SU-DHL-6 (cell line): ENCODE measurements at regions not wholly inside any gene's neighbourhood (a gene's known extent, or its start where the extent isn't known, plus 50 kb on each side); places are given as distances from the start of the nearest gene placed in this dataset.

Experiments used
- H2AFZ ChIP-seq: fragments of 200-600 bp; sonication (generic); 2 replicates; pipeline ENCODE4 v1.6.1; 2014; ENCODE audit warnings: low read depth, mild to moderate bottlenecking, moderate library complexity, mixed read lengths, antibody characterized with exemption, low read length; ENCODE audit not compliant: severe bottlenecking
- H3F3A ChIP-seq: fragments of 200-600 bp; shearing (Covaris generic); 2 replicates; pipeline ENCODE4 v1.6.0; 2016; ENCODE audit warnings: antibody characterized with exemption, mild to moderate bottlenecking; ENCODE audit not compliant: insufficient read depth
- H3K27ac ChIP-seq: fragments of 200-600 bp; sonication (generic); 2 replicates; pipeline ENCODE4 v1.5.1; 2016; ENCODE audit warnings: low read depth, mild to moderate bottlenecking, low read length, moderate library complexity, mixed read lengths
- H3K27me3 ChIP-seq: fragments of 200-600 bp; sonication (generic), shearing (Covaris generic); 2 replicates; pipeline ENCODE4 v1.6.0; 2014; ENCODE audit warnings: mild to moderate bottlenecking, low read length
- H3K36me3 ChIP-seq: fragments of 200-600 bp; sonication (generic); 2 replicates; pipeline ENCODE4 v1.6.1; 2014; ENCODE audit warnings: mild to moderate bottlenecking, low read length, mixed read lengths
- H3K4me2 ChIP-seq: fragments of 300-600, 200-600 bp; shearing (Covaris generic), sonication (generic); 2 replicates; pipeline ENCODE4 v1.6.0; 2014; ENCODE audit warnings: low read length, low read depth, mild to moderate bottlenecking; ENCODE audit not compliant: poor library complexity, severe bottlenecking
- H3K4me3 ChIP-seq: fragments of 200-600 bp; sonication (generic); 2 replicates; pipeline ENCODE4 v1.5.1; 2014; ENCODE audit warnings: antibody characterized with exemption, low read length, mild to moderate bottlenecking, mixed read lengths; ENCODE audit not compliant: insufficient read depth, poor library complexity, severe bottlenecking
- H3K79me2 ChIP-seq: fragments of 200-600 bp; sonication (generic); 2 replicates; pipeline ENCODE4 v1.6.1; 2014; ENCODE audit warnings: mild to moderate bottlenecking, low read length, moderate library complexity; ENCODE audit not compliant: insufficient read depth
- H3K9ac ChIP-seq: fragments of 200-600 bp; sonication (generic); 2 replicates; pipeline ENCODE4 v1.7.0; 2014; ENCODE audit warnings: mild to moderate bottlenecking, low read length
- H3K9me2 ChIP-seq: fragments of 200-600 bp; sonication (generic); replicated peaks from 2 replicates; pipeline ENCODE4 v1.6.1; 2014; ENCODE audit warnings: low read length; ENCODE audit not compliant: insufficient read depth
- H3K9me3 ChIP-seq: fragments of 200-600 bp; sonication (generic); 2 replicates; pipeline ENCODE4 v1.6.1; 2014; ENCODE audit warnings: low read length, mixed read lengths; ENCODE audit not compliant: insufficient read depth
- H4K20me1 ChIP-seq: fragments of 200-600 bp; sonication (generic); 2 replicates; pipeline ENCODE4 v1.6.1; 2014; ENCODE audit warnings: low read depth, mild to moderate bottlenecking, antibody characterized with exemption, low read length, moderate library complexity, mixed read lengths
- CTCF ChIP-seq: fragments of 200-600 bp; sonication (generic); IDR thresholded peaks from one replicate; pipeline ENCODE4 v1.5.1; 2017; ENCODE audit warnings: antibody characterized with exemption, mild to moderate bottlenecking, low read length, moderate library complexity; ENCODE audit not compliant: insufficient read depth, poor library complexity, severe bottlenecking
- EZH2phosphoT487 ChIP-seq: fragments of 200-600 bp; sonication (generic), shearing (Covaris generic); conservative IDR thresholded peaks from 2 replicates; pipeline ENCODE4 v1.6.1; 2018; ENCODE audit warnings: mild to moderate bottlenecking, antibody characterized with exemption, low read length, moderate library complexity, mixed read lengths

DNA sequence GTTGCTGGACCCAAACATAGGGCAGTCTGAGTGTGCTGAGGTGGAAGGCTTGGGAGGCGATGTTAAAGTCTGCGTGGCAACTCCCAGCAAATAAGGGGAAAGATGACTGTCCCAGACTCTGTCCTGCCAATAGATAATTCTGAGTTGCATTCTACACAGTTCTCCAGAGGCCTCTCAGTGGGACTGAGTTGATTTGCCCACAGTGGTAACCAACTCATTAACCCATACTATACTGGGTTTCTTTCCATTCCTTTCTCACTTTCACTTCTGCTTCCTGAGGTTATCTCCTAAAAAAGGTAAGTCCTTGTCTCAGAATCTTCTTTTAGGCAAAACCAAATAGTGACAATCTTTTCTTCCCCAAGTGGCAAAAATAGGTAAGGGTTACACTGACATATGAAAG, 549.9 kb upstream of the DPPA4 start:
- Histone ChIP-seq H4K20me1 (no peaks in the 10 kb centered on the region), H3K4me2 (no peak overlapping the region), H3K79me2 (no peaks in the 10 kb centered on the region), H3F3A (no peaks in the 10 kb centered on the region), H3K9me3 (no peaks in the 10 kb centered on the region), H3K9me2 (no peaks in the 10 kb centered on the region), H3K27ac (no peak overlapping the region), H2AFZ (no peak overlapping the region), H3K4me3 (no peak overlapping the region), H3K27me3 (no peaks in the 10 kb centered on the region), H3K36me3 (no peaks in the 10 kb centered on the region), H3K9ac (no peak overlapping the region)
- TF ChIP-seq CTCF = no peak
- TF ChIP-seq EZH2phosphoT487 = no peak

GRCh38 chr3:109888026-109888425, 550.7 kb upstream of the DPPA4 start:
- no peaks in the 10 kb centered on the region for H3K9me3 ChIP-seq
- H3K27me3 ChIP-seq = no peaks in the 10 kb centered on the region
- no peak overlapping the region for H3K4me2 ChIP-seq
- H4K20me1 ChIP-seq = no peaks in the 10 kb centered on the region
- H3K79me2 ChIP-seq = no peaks in the 10 kb centered on the region
- no peak overlapping the region for H2AFZ ChIP-seq
- H3K36me3 ChIP-seq = no peaks in the 10 kb centered on the region
- H3K9ac ChIP-seq = no peak overlapping the region
- H3K27ac ChIP-seq = no peak overlapping the region
- no peaks in the 10 kb centered on the region for H3K9me2 ChIP-seq
- TF ChIP-seq EZH2phosphoT487 (no peak), CTCF (no peak)
- H3F3A ChIP-seq = no peaks in the 10 kb centered on the region
- H3K4me3 ChIP-seq = no peak overlapping the region

DNA sequence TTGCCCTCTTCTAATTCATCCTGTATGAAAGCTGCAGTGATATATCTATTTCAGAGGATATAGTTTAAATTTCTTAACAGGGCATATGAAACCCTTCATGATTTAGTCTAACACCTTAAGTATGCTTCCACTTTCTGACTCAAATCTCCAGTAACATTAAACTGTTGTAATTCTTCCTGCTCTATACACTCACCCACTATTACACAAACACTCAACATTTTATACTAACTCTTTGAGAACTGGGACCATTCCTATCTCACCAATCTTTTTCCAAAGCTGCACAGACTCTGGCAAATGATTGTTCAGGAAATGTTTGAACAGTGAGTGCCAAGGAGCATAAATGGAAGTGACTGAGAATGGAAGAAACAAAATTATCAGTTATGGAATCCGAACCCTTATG, 560.4 kb upstream of the DPPA4 start:
- no peaks in the 10 kb centered on the region for H3K79me2 ChIP-seq
- H3K27me3 ChIP-seq = no peaks in the 10 kb centered on the region
- no peak overlapping the region for H3K4me2 ChIP-seq
- H3K9me3 ChIP-seq = no peaks in the 10 kb centered on the region
- H3K9me2 ChIP-seq = no peaks in the 10 kb centered on the region
- H3K36me3 ChIP-seq = no peaks in the 10 kb centered on the region; the same call in 1 of the 2 replicates
- no peak overlapping the region for H3K4me3 ChIP-seq
- no peak overlapping the region for H3K9ac ChIP-seq
- H3F3A ChIP-seq = no peaks in the 10 kb centered on the region
- no peaks in the 10 kb centered on the region for H4K20me1 ChIP-seq
- TF ChIP-seq CTCF = no peak
- no peak for TF ChIP-seq EZH2phosphoT487
- no peak overlapping the region for H2AFZ ChIP-seq
- no peak overlapping the region for H3K27ac ChIP-seq

- Histone ChIP-seq H4K20me1 (no peaks in the 10 kb centered on the region), H3K36me3 (no peaks in the 10 kb centered on the region), H3K27me3 (no peaks in the 10 kb centered on the region), H3K4me3 (no peak overlapping the region), H3K9ac (no peak overlapping the region), H3K9me3 (no peaks in the 10 kb centered on the region; the same call in 1 of the 2 replicates), H3F3A (no peaks in the 10 kb centered on the region), H3K27ac (no peak overlapping the region), H2AFZ (no peak overlapping the region), H3K4me2 (no peak overlapping the region), H3K79me2 (no peaks in the 10 kb centered on the region), H3K9me2 (no peaks in the 10 kb centered on the region)
- TF ChIP-seq CTCF = no peak
- TF ChIP-seq EZH2phosphoT487 = no peak
These were observed 562.6 kb upstream of the DPPA4 start for GRCh38 chr3:109899925-109900324.
